H9 (cell line): ENCODE measurements at regions not wholly inside any gene's neighbourhood (a gene's known extent, or its start where the extent isn't known, plus 50 kb on each side); places are given as distances from the start of the nearest gene placed in this dataset.

Experiments used
- DNase-seq: peaks from one replicate; pipeline ENCODE4 v3.0.0-alpha.2; 2017
- H2AFZ ChIP-seq: one replicate; pipeline ENCODE4 v1.6.1; 2013; ENCODE audit warnings: mild to moderate bottlenecking, low read length, control low read depth, moderate library complexity
- H2AK5ac ChIP-seq: 2 replicates; pipeline ENCODE4 v1.6.1; 2013; ENCODE audit warnings: low read length, control low read depth, mixed read lengths; ENCODE audit not compliant: insufficient read length
- H2BK120ac ChIP-seq: one replicate; pipeline ENCODE4 v1.6.1; 2013; ENCODE audit warnings: low read depth, mild to moderate bottlenecking, low read length, control low read depth, inconsistent platforms; ENCODE audit not compliant: poor library complexity, severe bottlenecking
- H2BK12ac ChIP-seq: 2 replicates; pipeline ENCODE4 v1.6.1; 2013; ENCODE audit warnings: low read length, control low read depth, mixed read lengths, low read depth; ENCODE audit not compliant: insufficient read length
- H2BK15ac ChIP-seq: 2 replicates; pipeline ENCODE4 v1.6.1; 2013; ENCODE audit warnings: low read depth, low read length, control low read depth
- H2BK20ac ChIP-seq: one replicate; pipeline ENCODE4 v1.6.1; 2013; ENCODE audit warnings: low read depth, mild to moderate bottlenecking, low read length, control low read depth, inconsistent platforms; ENCODE audit not compliant: poor library complexity, severe bottlenecking
- H2BK5ac ChIP-seq: 2 replicates; pipeline ENCODE4 v1.6.1; 2013; ENCODE audit warnings: low read length, control low read depth, mixed read lengths; ENCODE audit not compliant: insufficient read length
- H3K14ac ChIP-seq: 2 replicates; pipeline ENCODE4 v1.6.1; 2013; ENCODE audit warnings: low read length, control low read depth; ENCODE audit not compliant: insufficient read depth
- H3K18ac ChIP-seq: 2 replicates; pipeline ENCODE4 v1.6.1; 2013; ENCODE audit warnings: low read depth, mild to moderate bottlenecking, mixed read lengths, low read length, control low read depth; ENCODE audit not compliant: insufficient read length
- H3K23ac ChIP-seq: 2 replicates; pipeline ENCODE4 v1.6.1; 2013; ENCODE audit warnings: low read length, control low read depth, mixed read lengths, low read depth; ENCODE audit not compliant: insufficient read length
- H3K23me2 ChIP-seq: 2 replicates; pipeline ENCODE4 v1.6.1; 2013; ENCODE audit warnings: low read depth, mild to moderate bottlenecking, mixed read lengths, low read length, control low read depth; ENCODE audit not compliant: insufficient read length, poor library complexity, severe bottlenecking
- H3K27ac ChIP-seq: 2 replicates; pipeline ENCODE4 v1.5.1; 2013; ENCODE audit warnings: low read length, control low read depth, mixed read lengths, low read depth; ENCODE audit not compliant: insufficient read length
- H3K27me3 ChIP-seq: 2 replicates; pipeline ENCODE4 v1.6.1; 2013; ENCODE audit warnings: low read length, control low read depth, inconsistent platforms; ENCODE audit not compliant: insufficient read depth
- H3K4ac ChIP-seq: 2 replicates; pipeline ENCODE4 v1.6.1; 2013; ENCODE audit warnings: low read depth, mild to moderate bottlenecking, control low read depth, inconsistent platforms, low read length, moderate library complexity
- H3K4me1 ChIP-seq: 2 replicates; pipeline ENCODE4 v1.6.1; 2013; ENCODE audit warnings: low read length, control low read depth, inconsistent platforms; ENCODE audit not compliant: insufficient read depth
- H3K4me2 ChIP-seq: 2 replicates; pipeline ENCODE4 v1.6.1; 2013; ENCODE audit warnings: low read length, control low read depth, mixed read lengths; ENCODE audit not compliant: insufficient read length, insufficient read depth
- H3K56ac ChIP-seq: 2 replicates; pipeline ENCODE4 v1.6.1; 2013; ENCODE audit warnings: low read depth, mild to moderate bottlenecking, mixed read lengths, low read length, control low read depth; ENCODE audit not compliant: insufficient read length
- H3K79me1 ChIP-seq: 2 replicates; pipeline ENCODE4 v1.6.1; 2013; ENCODE audit warnings: low read depth, mild to moderate bottlenecking, moderate library complexity, low read length, control low read depth, inconsistent platforms; ENCODE audit not compliant: insufficient read depth, poor library complexity, severe bottlenecking
- H3K79me2 ChIP-seq: 2 replicates; pipeline ENCODE4 v1.6.1; 2013; ENCODE audit warnings: low read length, control low read depth, inconsistent platforms; ENCODE audit not compliant: insufficient read depth
- H3K9ac ChIP-seq: 2 replicates; pipeline ENCODE4 v1.6.1; 2013; ENCODE audit warnings: low read length, control low read depth, mixed read lengths; ENCODE audit not compliant: insufficient read length; ENCODE audit errors: extremely low read depth
- H3K9me3 ChIP-seq: one replicate; pipeline ENCODE4 v1.6.1; 2013; ENCODE audit warnings: low read depth, low read length, inconsistent platforms; ENCODE audit not compliant: control insufficient read depth
- H3T11ph ChIP-seq: one replicate; pipeline ENCODE4 v1.6.1; 2013; ENCODE audit warnings: mild to moderate bottlenecking, low read length, control low read depth, inconsistent platforms
- H4K20me1 ChIP-seq: one replicate; pipeline ENCODE4 v1.6.1; 2013; ENCODE audit not compliant: control insufficient read depth, insufficient read length, insufficient read depth
- H4K5ac ChIP-seq: 2 replicates; pipeline ENCODE4 v1.6.1; 2013; ENCODE audit warnings: low read depth, mild to moderate bottlenecking, mixed read lengths, low read length, control low read depth; ENCODE audit not compliant: insufficient read length
- H4K8ac ChIP-seq: replicated peaks from 2 replicates; pipeline ENCODE4 v1.6.1; 2013; ENCODE audit warnings: low read length, control low read depth, mixed read lengths, low read depth; ENCODE audit not compliant: insufficient read length
- H4K91ac ChIP-seq: 2 replicates; pipeline ENCODE4 v1.6.1; 2013; ENCODE audit warnings: low read depth, mild to moderate bottlenecking, moderate library complexity, mixed read lengths, low read length, control low read depth; ENCODE audit not compliant: insufficient read length
- H3K27ac Mint-ChIP-seq, 3 experiments: 2 replicates in 2 of 3; 3 replicates in 1 of 3; pipeline ENCODE4 v1.8.0; 2020 to 2021; ENCODE audit warnings: mixed read lengths in 3 of 3, mild to moderate bottlenecking in 1 of 3, moderate library complexity in 1 of 3
- H3K27me3 Mint-ChIP-seq: 2 replicates; pipeline ENCODE4 v1.8.0; 2021; ENCODE audit warnings: low read depth, mild to moderate bottlenecking, moderate library complexity, mixed read lengths
- H3K36me3 Mint-ChIP-seq, 3 experiments: 2 replicates in 2 of 3; 3 replicates in 1 of 3; pipeline ENCODE4 v1.8.0; 2020 to 2021; ENCODE audit warnings: low read depth in 3 of 3, mixed read lengths in 3 of 3; ENCODE audit not compliant: insufficient read depth in 1 of 3
- H3K4me1 Mint-ChIP-seq, 2 experiments: 2 replicates each; pipeline ENCODE4 v1.8.0; 2020; ENCODE audit warnings: mixed read lengths in 2 of 2
- H3K4me3 Mint-ChIP-seq, 2 experiments: 2 replicates in 1 of 2; 3 replicates in 1 of 2; pipeline ENCODE4 v1.8.0; 2020 to 2021; ENCODE audit warnings: mild to moderate bottlenecking in 2 of 2, mixed read lengths in 2 of 2, moderate library complexity in 1 of 2
- H3K9me3 Mint-ChIP-seq, 2 experiments: 2 replicates in 1 of 2; 3 replicates in 1 of 2; pipeline ENCODE4 v1.8.0; 2020; ENCODE audit warnings: mild to moderate bottlenecking in 2 of 2, mixed read lengths in 2 of 2, moderate library complexity in 1 of 2
- CTCF ChIP-seq: fragments of 200-600 bp; sonication (generic); conservative IDR thresholded peaks from 3 replicates; pipeline ENCODE4 v1.8.0; 2021; ENCODE audit warnings: antibody characterized with exemption, mild to moderate bottlenecking
- WGBS: extraction: QIAGEN DNeasy Blood & Tissue Kit; methylation state at CpG from one replicate; pipeline ENCODE4 v1.1.7; 2013; ENCODE audit warnings: missing lambda C conversion rate, low lambda C conversion rate, mixed read lengths; ENCODE audit not compliant: insufficient read length; ENCODE audit errors: extremely low coverage; 5-methylcytosine and 5-hydroxymethylcytosine counted together

GRCh38 chr14:82655770-82656169, 1122.1 kb upstream of the SEL1L start:
- Mint-ChIP-seq H3K9me3 (no peaks in the 10 kb centered on the region), H3K27ac (no peak overlapping the region), H3K27me3 (no peaks in the 10 kb centered on the region), H3K4me1 (no peaks in the 10 kb centered on the region), H3K36me3 (no peaks in the 10 kb centered on the region; a peak in 2 of 7 replicates), H3K4me3 (no peak overlapping the region)
- H2AK5ac ChIP-seq, result no peak overlapping the region
- no peak overlapping the region for H3K27ac ChIP-seq
- H4K20me1 ChIP-seq, result no peaks in the 10 kb centered on the region
- H4K8ac ChIP-seq, result no peak overlapping the region
- TF ChIP-seq CTCF, result no peak
- no peak overlapping the region for H3K56ac ChIP-seq
- no peak overlapping the region for H2AFZ ChIP-seq
- no peak for DNase-seq
- H2BK20ac ChIP-seq, result no peak overlapping the region
- H3K4ac ChIP-seq, result no peak overlapping the region
- H2BK5ac ChIP-seq, result no peak overlapping the region
- no peak overlapping the region for H4K91ac ChIP-seq
- no peaks in the 10 kb centered on the region for H3K23me2 ChIP-seq
- H2BK120ac ChIP-seq, result no peak overlapping the region
- no peaks in the 10 kb centered on the region for H3K4me1 ChIP-seq
- H2BK12ac ChIP-seq, result no peak overlapping the region
- H4K5ac ChIP-seq, result no peak overlapping the region
- H2BK15ac ChIP-seq, result no peak overlapping the region
- no peaks in the 10 kb centered on the region for H3K79me1 ChIP-seq
- no peak overlapping the region for H3K18ac ChIP-seq
- H3K4me2 ChIP-seq, result no peak overlapping the region
- H3K9ac ChIP-seq, result no peak overlapping the region
- no CpG with 5 or more reads among the region's 1 CpG for WGBS
- H3K27me3 ChIP-seq, result no peaks in the 10 kb centered on the region
- H3K79me2 ChIP-seq, result no peaks in the 10 kb centered on the region
- H3K14ac ChIP-seq, result no peak overlapping the region
- no peak overlapping the region for H3T11ph ChIP-seq
- no peak overlapping the region for H3K23ac ChIP-seq
- H3K9me3 ChIP-seq, result no peaks in the 10 kb centered on the region
